HCT116 (cell line): ENCODE measurements at regions not wholly inside any gene's neighbourhood (a gene's known extent, or its start where the extent isn't known, plus 50 kb on each side); places are given as distances from the start of the nearest gene placed in this dataset.

Source experiments
- ATAC-seq: fragments of 200-7000 bp; cut with Tn5 transposase; 2 replicates; pipeline ENCODE4 v1.9.1; 2020; ENCODE audit warnings: mild to moderate bottlenecking, moderate library complexity
- BruUV-seq: library from RNA; stranded (reverse); fragments of 400-500 nt; replicated peaks from 2 replicates; lab custom pipeline; 2021; lab: Mats Ljungman, UMichigan
- CTCF ChIA-PET: fragments of 300-600 bp; sonication (Branson Sonifier 250); formaldehyde crosslinking; loops from one replicate; lab custom pipeline; 2021; ENCODE audit warnings: antibody characterized with exemption; lab: Charles Lee
- POLR2A ChIA-PET: fragments of 300-600, 350-600 bp; sonication (Branson Sonifier 250); formaldehyde crosslinking; loops from one replicate; lab custom pipeline; 2021; ENCODE audit warnings: antibody characterized with exemption; lab: Charles Lee
- RAD21 ChIA-PET, 2 experiments: fragments of 300-600 bp; sonication (Branson Sonifier 250); formaldehyde crosslinking; loops; one replicate each; lab custom pipeline; 2023; ENCODE audit warnings: low total read pairs in 2 of 2; ENCODE audit not compliant: uncharacterized antibody in 2 of 2, unreplicated experiment in 2 of 2, low non-redundant PET in 1 of 2; lab: Charles Lee
- DNase-seq: peaks from one replicate; pipeline ENCODE4 v3.0.0-alpha.2; 2010; ENCODE audit warnings: low read depth, low spot score
- H2AFZ ChIP-seq: fragments of 200-600 bp; shearing (Covaris generic), sonication (generic); 2 replicates; pipeline ENCODE4 v1.6.1; 2017; ENCODE audit warnings: low read depth, mixed run types, mixed read lengths, antibody characterized with exemption, low read length; ENCODE audit not compliant: poor library complexity, severe bottlenecking
- H3K27ac ChIP-seq: 2 replicates; pipeline ENCODE4 v1.5.1; 2012; ENCODE audit warnings: low read depth, low read length
- H3K27me3 ChIP-seq: fragments of 200-600 bp; sonication (generic); 2 replicates; pipeline ENCODE4 v1.6.1; 2016; ENCODE audit warnings: mixed run types, low read length, mixed read lengths; ENCODE audit not compliant: insufficient read depth
- H3K36me3 ChIP-seq, 2 experiments: fragments of 200-500 bp in 1 of 2; fragments of 200-600 bp in 1 of 2; sonication (Bioruptor generic) in 1 of 2; sonication (generic) in 1 of 2; 2 replicates each; pipeline versions ENCODE4 v1.5.1 to v1.6.1; 2014 to 2016; ENCODE audit warnings: low read length in 2 of 2, inconsistent platforms in 1 of 2, mixed read lengths in 1 of 2, mixed run types in 1 of 2; ENCODE audit not compliant: insufficient read depth in 2 of 2, control insufficient read depth in 1 of 2
- H3K4me1 ChIP-seq, 2 experiments: fragments of 200-600 bp in 1 of 2; sonication (generic) in 1 of 2; 2 replicates each; pipeline versions ENCODE4 v1.5.1 to v1.6.1; 2012 to 2017; ENCODE audit warnings: low read length in 2 of 2, inconsistent platforms in 1 of 2, mild to moderate bottlenecking in 1 of 2, mixed read lengths in 1 of 2, mixed run types in 1 of 2, moderate library complexity in 1 of 2; ENCODE audit not compliant: insufficient read depth in 2 of 2, control insufficient read depth in 1 of 2
- H3K4me2 ChIP-seq: fragments of 200-600 bp; sonication (generic); 2 replicates; pipeline ENCODE4 v1.6.1; 2017; ENCODE audit warnings: mixed run types, low read length, mixed read lengths
- H3K4me3 ChIP-seq, 2 experiments: fragments of 200-600 bp in 1 of 2; sonication (generic) in 1 of 2; replicated peaks in 1 of 2; 2 replicates each; pipeline ENCODE4 v1.5.1; 2011 to 2016; ENCODE audit warnings: low read length in 2 of 2, control low read depth in 1 of 2, low read depth in 1 of 2, mild to moderate bottlenecking in 1 of 2, mixed read lengths in 1 of 2, mixed run types in 1 of 2
- H3K79me2 ChIP-seq: fragments of 200-600 bp; sonication (generic); 2 replicates; pipeline ENCODE4 v1.6.1; 2017; ENCODE audit warnings: mild to moderate bottlenecking, mixed run types, low read length, moderate library complexity, mixed read lengths; ENCODE audit not compliant: insufficient read depth
- H3K9ac ChIP-seq: fragments of 200-600 bp; sonication (generic); 2 replicates; pipeline ENCODE4 v1.6.1; 2016; ENCODE audit warnings: low read length, mixed read lengths
- H3K9me2 ChIP-seq: fragments of 200-600 bp; sonication (generic), shearing (Covaris generic); 2 replicates; pipeline ENCODE4 v1.6.1; 2017; ENCODE audit warnings: mixed run types, mild to moderate bottlenecking, moderate library complexity; ENCODE audit not compliant: insufficient read depth
- H3K9me3 ChIP-seq, 2 experiments: fragments of 200-500 bp in 1 of 2; fragments of 200-600 bp in 1 of 2; sonication (Bioruptor generic) in 1 of 2; sonication (generic) in 1 of 2; 2 replicates each; pipeline ENCODE4 v1.6.1; 2014 to 2017; ENCODE audit warnings: low read length in 2 of 2, mixed read lengths in 2 of 2, inconsistent platforms in 1 of 2, low read depth in 1 of 2, mild to moderate bottlenecking in 1 of 2, mixed run types in 1 of 2, moderate library complexity in 1 of 2; ENCODE audit not compliant: control insufficient read depth in 1 of 2, insufficient read depth in 1 of 2
- H4K20me1 ChIP-seq: fragments of 200-600 bp; sonication (generic), shearing (Covaris generic); 2 replicates; pipeline ENCODE4 v1.6.1; 2017; ENCODE audit warnings: mixed run types, mild to moderate bottlenecking, moderate library complexity; ENCODE audit not compliant: insufficient read depth
- CBX3 ChIP-seq: IDR thresholded peaks from 2 replicates; pipeline ENCODE4 v1.6.1; 2012; ENCODE audit warnings: low read depth
- EGR1 ChIP-seq: IDR thresholded peaks from 2 replicates; pipeline ENCODE4 v1.6.1; 2012; ENCODE audit warnings: low read depth
- ELF1 ChIP-seq: IDR thresholded peaks from 2 replicates; pipeline ENCODE4 v1.6.1; 2012; ENCODE audit warnings: low read depth, borderline replicate concordance
- EZH2 ChIP-seq: fragments of 200-600 bp; sonication (generic); IDR thresholded peaks from 2 replicates; pipeline ENCODE4 v1.6.1; 2017; ENCODE audit warnings: antibody characterized with exemption, mixed run types
- EZH2phosphoT487 ChIP-seq: fragments of 200-600 bp; IDR thresholded peaks from 2 replicates; pipeline ENCODE4 v1.6.1; 2018; ENCODE audit warnings: antibody characterized with exemption, borderline replicate concordance
- JUND ChIP-seq: IDR thresholded peaks from 2 replicates; pipeline ENCODE4 v1.6.1; 2012
- POLR2A ChIP-seq: IDR thresholded peaks from 2 replicates; pipeline ENCODE4 v1.7.0; 2011; ENCODE audit warnings: borderline replicate concordance; ENCODE audit not compliant: insufficient read depth, insufficient read length; ENCODE audit errors: extremely low read depth
- POLR2AphosphoS5 ChIP-seq: IDR thresholded peaks from 2 replicates; pipeline ENCODE4 v1.6.1; 2011; ENCODE audit warnings: mild to moderate bottlenecking, low read depth, low read length, moderate library complexity
- SRF ChIP-seq: IDR thresholded peaks from 2 replicates; pipeline ENCODE4 v1.6.1; 2012; ENCODE audit warnings: low read depth
- TCF7L2 ChIP-seq: IDR thresholded peaks from 2 replicates; pipeline ENCODE4 v1.7.0; 2011; ENCODE audit warnings: borderline replicate concordance, inconsistent platforms; ENCODE audit not compliant: insufficient read depth, insufficient read length; ENCODE audit errors: extremely low read depth
- ZFX ChIP-seq: fragments of 450-650 bp; IDR thresholded peaks from 2 replicates; pipeline ENCODE4 v1.6.1; 2017
- ZNF274 ChIP-seq: fragments of 200-500 bp; sonication (Bioruptor generic); IDR thresholded peaks from 2 replicates; pipeline ENCODE4 v1.6.1; 2014; ENCODE audit warnings: mild to moderate bottlenecking, low read depth, low read length, inconsistent platforms
- intact Hi-C: fragments of 100-400 bp; cut with micrococcal nuclease; formaldehyde crosslinking; loops from 2 replicates; pipeline ENCODE4 v1.10.0; 2022
- TF ChIP-seq, protein P1 (sequence below), 3 experiments: fragments of 200-600 bp in 1 of 3; sonication (generic) in 1 of 3; IDR thresholded peaks in 2 of 3; conservative IDR thresholded peaks in 1 of 3; 2 replicates each; pipeline ENCODE4 v1.5.1; 2012 to 2017; ENCODE audit warnings: low read depth in 2 of 3, low read length in 2 of 3, antibody characterized with exemption in 1 of 3, borderline replicate concordance in 1 of 3, control low read depth in 1 of 3, mild to moderate bottlenecking in 1 of 3, mixed read lengths in 1 of 3, mixed run types in 1 of 3, moderate library complexity in 1 of 3; ENCODE audit not compliant: insufficient read depth in 1 of 3
- TF ChIP-seq, protein P2 (sequence below): IDR thresholded peaks from 2 replicates; pipeline ENCODE4 v1.6.1; 2012
- TF ChIP-seq, protein P3 (sequence below): IDR thresholded peaks from 2 replicates; pipeline ENCODE4 v1.6.1; 2012; ENCODE audit warnings: low read depth
- TF ChIP-seq, protein P4 (sequence below): IDR thresholded peaks from 2 replicates; pipeline ENCODE4 v1.6.1; 2011; ENCODE audit warnings: mild to moderate bottlenecking, low read length, moderate library complexity; ENCODE audit not compliant: insufficient replicate concordance; ENCODE audit errors: extremely low read depth

DNA sequence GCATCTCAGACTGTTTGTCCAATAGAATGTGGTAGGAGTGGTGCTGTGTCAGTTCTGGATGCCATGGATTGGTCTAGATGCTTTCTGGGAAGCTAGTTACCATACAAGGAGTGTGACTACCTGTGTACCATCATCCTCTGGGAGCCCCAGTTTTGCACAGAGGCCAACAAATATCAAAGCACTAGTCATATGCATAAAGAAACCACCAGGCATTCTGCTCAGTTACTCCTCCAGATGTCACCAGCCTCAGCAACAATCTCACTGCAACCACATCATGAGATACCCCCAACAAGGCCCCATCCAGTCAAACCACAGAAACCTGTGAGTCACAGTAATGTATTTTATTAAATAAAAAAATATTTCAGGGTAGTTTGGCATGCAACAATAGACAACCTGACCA lies 435.8 kb upstream of the CPEB2 start:
- DNase-seq, result no peak
- CTCF ChIA-PET, result no interaction called here
- H3K4me2 ChIP-seq, result no peak overlapping the region
- H4K20me1 ChIP-seq, result no peaks in the 10 kb centered on the region
- H3K9ac ChIP-seq, result no peak overlapping the region
- H3K9me2 ChIP-seq, result no peaks in the 10 kb centered on the region
- TF ChIP-seq, protein P1, sequence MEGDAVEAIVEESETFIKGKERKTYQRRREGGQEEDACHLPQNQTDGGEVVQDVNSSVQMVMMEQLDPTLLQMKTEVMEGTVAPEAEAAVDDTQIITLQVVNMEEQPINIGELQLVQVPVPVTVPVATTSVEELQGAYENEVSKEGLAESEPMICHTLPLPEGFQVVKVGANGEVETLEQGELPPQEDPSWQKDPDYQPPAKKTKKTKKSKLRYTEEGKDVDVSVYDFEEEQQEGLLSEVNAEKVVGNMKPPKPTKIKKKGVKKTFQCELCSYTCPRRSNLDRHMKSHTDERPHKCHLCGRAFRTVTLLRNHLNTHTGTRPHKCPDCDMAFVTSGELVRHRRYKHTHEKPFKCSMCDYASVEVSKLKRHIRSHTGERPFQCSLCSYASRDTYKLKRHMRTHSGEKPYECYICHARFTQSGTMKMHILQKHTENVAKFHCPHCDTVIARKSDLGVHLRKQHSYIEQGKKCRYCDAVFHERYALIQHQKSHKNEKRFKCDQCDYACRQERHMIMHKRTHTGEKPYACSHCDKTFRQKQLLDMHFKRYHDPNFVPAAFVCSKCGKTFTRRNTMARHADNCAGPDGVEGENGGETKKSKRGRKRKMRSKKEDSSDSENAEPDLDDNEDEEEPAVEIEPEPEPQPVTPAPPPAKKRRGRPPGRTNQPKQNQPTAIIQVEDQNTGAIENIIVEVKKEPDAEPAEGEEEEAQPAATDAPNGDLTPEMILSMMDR (IDR thresholded peaks at IDR 0.05 in 2 of 3, conservative IDR thresholded peaks at IDR 0.05 in 1 of 3; ENCODE audit: borderline replicate concordance in 1 of 3, insufficient read depth in 1 of 3, low read depth in 2 of 3, low read length in 2 of 3), result no peak
- TF ChIP-seq TCF7L2 (no peak), POLR2A (no peak), SRF (no peak), ZNF274 (no peak), EZH2 (no peak), EZH2phosphoT487 (no peak), EGR1 (no peak), JUND (no peak), ZFX (no peak), ELF1 (no peak), CBX3 (no peak), POLR2AphosphoS5 (no peak)
- TF ChIP-seq, protein P2, sequence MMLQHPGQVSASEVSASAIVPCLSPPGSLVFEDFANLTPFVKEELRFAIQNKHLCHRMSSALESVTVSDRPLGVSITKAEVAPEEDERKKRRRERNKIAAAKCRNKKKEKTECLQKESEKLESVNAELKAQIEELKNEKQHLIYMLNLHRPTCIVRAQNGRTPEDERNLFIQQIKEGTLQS, result no peak
- TF ChIP-seq, protein P3, sequence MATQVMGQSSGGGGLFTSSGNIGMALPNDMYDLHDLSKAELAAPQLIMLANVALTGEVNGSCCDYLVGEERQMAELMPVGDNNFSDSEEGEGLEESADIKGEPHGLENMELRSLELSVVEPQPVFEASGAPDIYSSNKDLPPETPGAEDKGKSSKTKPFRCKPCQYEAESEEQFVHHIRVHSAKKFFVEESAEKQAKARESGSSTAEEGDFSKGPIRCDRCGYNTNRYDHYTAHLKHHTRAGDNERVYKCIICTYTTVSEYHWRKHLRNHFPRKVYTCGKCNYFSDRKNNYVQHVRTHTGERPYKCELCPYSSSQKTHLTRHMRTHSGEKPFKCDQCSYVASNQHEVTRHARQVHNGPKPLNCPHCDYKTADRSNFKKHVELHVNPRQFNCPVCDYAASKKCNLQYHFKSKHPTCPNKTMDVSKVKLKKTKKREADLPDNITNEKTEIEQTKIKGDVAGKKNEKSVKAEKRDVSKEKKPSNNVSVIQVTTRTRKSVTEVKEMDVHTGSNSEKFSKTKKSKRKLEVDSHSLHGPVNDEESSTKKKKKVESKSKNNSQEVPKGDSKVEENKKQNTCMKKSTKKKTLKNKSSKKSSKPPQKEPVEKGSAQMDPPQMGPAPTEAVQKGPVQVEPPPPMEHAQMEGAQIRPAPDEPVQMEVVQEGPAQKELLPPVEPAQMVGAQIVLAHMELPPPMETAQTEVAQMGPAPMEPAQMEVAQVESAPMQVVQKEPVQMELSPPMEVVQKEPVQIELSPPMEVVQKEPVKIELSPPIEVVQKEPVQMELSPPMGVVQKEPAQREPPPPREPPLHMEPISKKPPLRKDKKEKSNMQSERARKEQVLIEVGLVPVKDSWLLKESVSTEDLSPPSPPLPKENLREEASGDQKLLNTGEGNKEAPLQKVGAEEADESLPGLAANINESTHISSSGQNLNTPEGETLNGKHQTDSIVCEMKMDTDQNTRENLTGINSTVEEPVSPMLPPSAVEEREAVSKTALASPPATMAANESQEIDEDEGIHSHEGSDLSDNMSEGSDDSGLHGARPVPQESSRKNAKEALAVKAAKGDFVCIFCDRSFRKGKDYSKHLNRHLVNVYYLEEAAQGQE, result no peak
- TF ChIP-seq, protein P4, sequence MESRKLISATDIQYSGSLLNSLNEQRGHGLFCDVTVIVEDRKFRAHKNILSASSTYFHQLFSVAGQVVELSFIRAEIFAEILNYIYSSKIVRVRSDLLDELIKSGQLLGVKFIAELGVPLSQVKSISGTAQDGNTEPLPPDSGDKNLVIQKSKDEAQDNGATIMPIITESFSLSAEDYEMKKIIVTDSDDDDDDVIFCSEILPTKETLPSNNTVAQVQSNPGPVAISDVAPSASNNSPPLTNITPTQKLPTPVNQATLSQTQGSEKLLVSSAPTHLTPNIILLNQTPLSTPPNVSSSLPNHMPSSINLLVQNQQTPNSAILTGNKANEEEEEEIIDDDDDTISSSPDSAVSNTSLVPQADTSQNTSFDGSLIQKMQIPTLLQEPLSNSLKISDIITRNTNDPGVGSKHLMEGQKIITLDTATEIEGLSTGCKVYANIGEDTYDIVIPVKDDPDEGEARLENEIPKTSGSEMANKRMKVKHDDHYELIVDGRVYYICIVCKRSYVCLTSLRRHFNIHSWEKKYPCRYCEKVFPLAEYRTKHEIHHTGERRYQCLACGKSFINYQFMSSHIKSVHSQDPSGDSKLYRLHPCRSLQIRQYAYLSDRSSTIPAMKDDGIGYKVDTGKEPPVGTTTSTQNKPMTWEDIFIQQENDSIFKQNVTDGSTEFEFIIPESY, result no peak
- TF ChIP-seq, all 23 proteins: peak for 0
- Histone ChIP-seq H3K27ac (no peak overlapping the region), H3K4me3 (no peak overlapping the region), H3K79me2 (no peaks in the 10 kb centered on the region), H3K9me3 (peaks cover 4 to 16% of the 10 kb centered on the region in 2 experiments; a peak in 2 of 4 replicates), H2AFZ (no peak overlapping the region), H3K36me3 (no peaks in the 10 kb centered on the region), H3K27me3 (no peaks in the 10 kb centered on the region), H3K4me1 (no peaks in the 10 kb centered on the region)
- ATAC-seq, result no peak
- POLR2A ChIA-PET, result no interaction called here
- RAD21 ChIA-PET, result no interaction called here
- intact Hi-C loops, result no loop called here
- BruUV-seq, result no TSS peak
